Type B pancreatic cell (in vitro differentiated cells): ENCODE measurements at regions not wholly inside any gene's neighbourhood (a gene's known extent, or its start where the extent isn't known, plus 50 kb on each side); places are given as distances from the start of the nearest gene placed in this dataset.

Experiments used
- DNase-seq: peaks from one replicate; pipeline ENCODE4 v3.0.0; 2021; ENCODE audit warnings: mixed read lengths; ENCODE audit not compliant: unreplicated experiment; ENCODE audit errors: extremely low spot score
- H3K27ac Mint-ChIP-seq: 2 replicates; pipeline ENCODE4 v1.8.0; 2021; ENCODE audit warnings: mild to moderate bottlenecking, mixed read lengths
- H3K27me3 Mint-ChIP-seq: 2 replicates; pipeline ENCODE4 v1.8.0; 2021; ENCODE audit warnings: mixed read lengths
- H3K36me3 Mint-ChIP-seq: 2 replicates; pipeline ENCODE4 v1.8.0; 2021; ENCODE audit warnings: mixed read lengths
- H3K4me1 Mint-ChIP-seq: one replicate; pipeline ENCODE4 v1.8.0; 2021; ENCODE audit warnings: mixed read lengths; ENCODE audit not compliant: unreplicated experiment
- H3K4me3 Mint-ChIP-seq: 2 replicates; pipeline ENCODE4 v1.8.0; 2021; ENCODE audit warnings: mild to moderate bottlenecking, mixed read lengths
- H3K9me3 Mint-ChIP-seq: 2 replicates; pipeline ENCODE4 v1.8.0; 2021; ENCODE audit warnings: mixed read lengths
- CTCF ChIP-seq: fragments of 200-600 bp; sonication (generic); conservative IDR thresholded peaks from 2 replicates; pipeline ENCODE4 v1.5.0; 2021; ENCODE audit warnings: antibody characterized with exemption, mild to moderate bottlenecking

GRCh38 chr22:48695731-48696305 is 1131.9 kb downstream of the BRD1 start:
- H3K27me3 Mint-ChIP-seq = no peaks in the 10 kb centered on the region
- H3K27ac Mint-ChIP-seq = no peak overlapping the region
- peaks cover 4% of the 10 kb centered on the region for H3K4me1 Mint-ChIP-seq
- no peaks in the 10 kb centered on the region for H3K9me3 Mint-ChIP-seq
- H3K36me3 Mint-ChIP-seq = no peaks in the 10 kb centered on the region
- H3K4me3 Mint-ChIP-seq = no peak overlapping the region
- no peak for TF ChIP-seq CTCF
- no peak for DNase-seq

GRCh38 chr22:48695251-48695650 is 1132.4 kb downstream of the BRD1 start:
- Mint-ChIP-seq H3K36me3 (no peaks in the 10 kb centered on the region), H3K4me3 (no peak overlapping the region), H3K27me3 (no peaks in the 10 kb centered on the region), H3K27ac (no peak overlapping the region), H3K9me3 (no peaks in the 10 kb centered on the region), H3K4me1 (peaks cover 4% of the 10 kb centered on the region)
- no peak for DNase-seq
- TF ChIP-seq CTCF = no peak

- H3K27me3 Mint-ChIP-seq = no peaks in the 10 kb centered on the region
- no peak overlapping the region for H3K27ac Mint-ChIP-seq
- no peak for TF ChIP-seq CTCF
- no peaks in the 10 kb centered on the region for H3K36me3 Mint-ChIP-seq
- no peaks in the 10 kb centered on the region for H3K9me3 Mint-ChIP-seq
- no peak for DNase-seq
- no peak overlapping the region for H3K4me3 Mint-ChIP-seq
- H3K4me1 Mint-ChIP-seq = peaks cover 4% of the 10 kb centered on the region
These were observed 1133.3 kb downstream of the BRD1 start for GRCh38 chr22:48694296-48694883.

GRCh38 chr22:48693377-48694135 is 1134.1 kb downstream of the BRD1 start:
- H3K27me3 Mint-ChIP-seq = no peaks in the 10 kb centered on the region
- H3K9me3 Mint-ChIP-seq = no peaks in the 10 kb centered on the region
- no peak overlapping the region for H3K4me3 Mint-ChIP-seq
- H3K27ac Mint-ChIP-seq = no peak overlapping the region
- H3K4me1 Mint-ChIP-seq = peaks cover 4% of the 10 kb centered on the region
- DNase-seq = no peak
- H3K36me3 Mint-ChIP-seq = no peaks in the 10 kb centered on the region
- no peak for TF ChIP-seq CTCF

GRCh38 chr22:48692734-48693376 is 1134.8 kb downstream of the BRD1 start:
- Mint-ChIP-seq H3K27ac (no peak overlapping the region), H3K4me1 (peaks cover 5% of the 10 kb centered on the region), H3K9me3 (no peaks in the 10 kb centered on the region), H3K4me3 (no peak overlapping the region), H3K36me3 (no peaks in the 10 kb centered on the region), H3K27me3 (no peaks in the 10 kb centered on the region)
- DNase-seq = no peak
- TF ChIP-seq CTCF = no peak
